Nephron progenitor cell (in vitro differentiated cells): ENCODE measurements at regions not wholly inside any gene's neighbourhood (a gene's known extent, or its start where the extent isn't known, plus 50 kb on each side); places are given as distances from the start of the nearest gene placed in this dataset.

Source experiments
- DNase-seq: peaks from one replicate; pipeline ENCODE4 v3.0.0; 2021
- H3K27ac Mint-ChIP-seq: 2 replicates; pipeline ENCODE4 v1.8.0; 2021; ENCODE audit warnings: mild to moderate bottlenecking, moderate library complexity, mixed read lengths
- H3K27me3 Mint-ChIP-seq: 2 replicates; pipeline ENCODE4 v1.8.0; 2021; ENCODE audit warnings: mild to moderate bottlenecking, low read depth, mixed read lengths; ENCODE audit not compliant: poor library complexity
- H3K36me3 Mint-ChIP-seq: 2 replicates; pipeline ENCODE4 v1.8.0; 2021; ENCODE audit warnings: low read depth, mixed read lengths
- H3K4me1 Mint-ChIP-seq: 2 replicates; pipeline ENCODE4 v1.8.0; 2021; ENCODE audit warnings: mixed read lengths
- H3K4me3 Mint-ChIP-seq: 2 replicates; pipeline ENCODE4 v1.8.0; 2021; ENCODE audit warnings: mild to moderate bottlenecking, moderate library complexity, mixed read lengths
- H3K9me3 Mint-ChIP-seq: 2 replicates; pipeline ENCODE4 v1.8.0; 2021; ENCODE audit warnings: mild to moderate bottlenecking, moderate library complexity, mixed read lengths
- CTCF ChIP-seq: fragments of 200-600 bp; sonication (generic); IDR thresholded peaks from 2 replicates; pipeline ENCODE4 v1.5.0; 2021; ENCODE audit warnings: antibody characterized with exemption

GRCh38 chr7:153088601-153089000, 329.0 kb downstream of the ACTR3B start:
- Mint-ChIP-seq H3K27me3 (peaks cover 8% of the 10 kb centered on the region), H3K36me3 (no peaks in the 10 kb centered on the region), H3K4me3 (no peak overlapping the region), H3K27ac (no peak overlapping the region), H3K9me3 (no peaks in the 10 kb centered on the region), H3K4me1 (peaks cover 27% of the 10 kb centered on the region)
- no peak for DNase-seq
- TF ChIP-seq CTCF: no peak

- no peak for DNase-seq
- peaks cover 8% of the 10 kb centered on the region for H3K27me3 Mint-ChIP-seq
- no peak overlapping the region for H3K27ac Mint-ChIP-seq
- H3K9me3 Mint-ChIP-seq: peaks cover 13% of the 10 kb centered on the region
- peaks cover 11% of the 10 kb centered on the region for H3K4me1 Mint-ChIP-seq
- no peak overlapping the region for H3K4me3 Mint-ChIP-seq
- no peak for TF ChIP-seq CTCF
- no peaks in the 10 kb centered on the region for H3K36me3 Mint-ChIP-seq
These were observed 330.7 kb downstream of the ACTR3B start for GRCh38 chr7:153090209-153090608.

- no peak for TF ChIP-seq CTCF
- Mint-ChIP-seq H3K4me1 (peaks cover 6% of the 10 kb centered on the region), H3K36me3 (no peaks in the 10 kb centered on the region), H3K27me3 (peaks cover 9% of the 10 kb centered on the region), H3K27ac (no peak overlapping the region), H3K4me3 (no peak overlapping the region), H3K9me3 (peaks cover 18% of the 10 kb centered on the region)
- DNase-seq: no peak
These were observed 331.2 kb downstream of the ACTR3B start for GRCh38 chr7:153090764-153091163.

- no peak overlapping the region for H3K4me3 Mint-ChIP-seq
- H3K9me3 Mint-ChIP-seq: peaks cover 21% of the 10 kb centered on the region
- no peak for TF ChIP-seq CTCF
- H3K36me3 Mint-ChIP-seq: no peaks in the 10 kb centered on the region
- DNase-seq: no peak
- H3K27me3 Mint-ChIP-seq: peaks cover 10% of the 10 kb centered on the region
- H3K4me1 Mint-ChIP-seq: no peaks in the 10 kb centered on the region
- no peak overlapping the region for H3K27ac Mint-ChIP-seq
These were observed 331.9 kb downstream of the ACTR3B start for GRCh38 chr7:153091477-153091876.

- Mint-ChIP-seq H3K27ac (no peak overlapping the region), H3K9me3 (peaks cover 21% of the 10 kb centered on the region), H3K27me3 (peaks cover 6% of the 10 kb centered on the region), H3K36me3 (no peaks in the 10 kb centered on the region), H3K4me1 (no peaks in the 10 kb centered on the region), H3K4me3 (no peak overlapping the region)
- no peak for TF ChIP-seq CTCF
- DNase-seq: no peak
These were observed 338.1 kb downstream of the ACTR3B start for GRCh38 chr7:153097511-153098201.

GRCh38 chr7:153099235-153099634, 339.7 kb downstream of the ACTR3B start:
- Mint-ChIP-seq H3K4me1 (no peaks in the 10 kb centered on the region), H3K36me3 (no peaks in the 10 kb centered on the region), H3K27ac (no peak overlapping the region), H3K27me3 (peaks cover 6% of the 10 kb centered on the region), H3K4me3 (no peak overlapping the region), H3K9me3 (peaks cover 16% of the 10 kb centered on the region)
- no peak for DNase-seq
- no peak for TF ChIP-seq CTCF
